DOHH2 (cell line): ENCODE measurements at regions not wholly inside any gene's neighbourhood (a gene's known extent, or its start where the extent isn't known, plus 50 kb on each side); places are given as distances from the start of the nearest gene placed in this dataset.

Experiments used
- H3F3A ChIP-seq: fragments of 200-600 bp; sonication (generic), shearing (Covaris generic); 2 replicates; pipeline ENCODE4 v1.6.0; 2016; ENCODE audit warnings: antibody characterized with exemption, mild to moderate bottlenecking; ENCODE audit not compliant: control insufficient read depth, insufficient read depth
- H3K27ac ChIP-seq: fragments of 200-600 bp; sonication (generic); 2 replicates; pipeline ENCODE4 v1.5.1; 2014; ENCODE audit warnings: low read depth, mild to moderate bottlenecking, low read length, moderate library complexity
- H3K27me3 ChIP-seq: fragments of 200-600 bp; sonication (generic); 2 replicates; pipeline ENCODE4 v1.6.1; 2014; ENCODE audit warnings: mild to moderate bottlenecking, low read length, mixed read lengths; ENCODE audit not compliant: control insufficient read depth
- H3K36me3 ChIP-seq: fragments of 200-600 bp; sonication (generic); 2 replicates; pipeline ENCODE4 v1.6.1; 2014; ENCODE audit warnings: mild to moderate bottlenecking, low read length, moderate library complexity, mixed read lengths; ENCODE audit not compliant: control insufficient read depth
- H3K4me1 ChIP-seq: fragments of 200-600 bp; sonication (generic); 2 replicates; pipeline ENCODE4 v1.6.1; 2014; ENCODE audit warnings: mild to moderate bottlenecking, low read length, mixed read lengths; ENCODE audit not compliant: control insufficient read depth
- H3K4me2 ChIP-seq: fragments of 200-600 bp; sonication (generic); 2 replicates; pipeline ENCODE4 v1.6.0; 2014; ENCODE audit warnings: mild to moderate bottlenecking, low read length, moderate library complexity
- H3K4me3 ChIP-seq: fragments of 200-600 bp; sonication (generic); 2 replicates; pipeline ENCODE4 v1.5.1; 2014; ENCODE audit warnings: mild to moderate bottlenecking, low read length, mixed read lengths
- H3K79me2 ChIP-seq: fragments of 200-600 bp; sonication (generic); 2 replicates; pipeline ENCODE4 v1.6.1; 2014; ENCODE audit warnings: mild to moderate bottlenecking, low read length, mixed read lengths; ENCODE audit not compliant: control insufficient read depth
- H3K9me2 ChIP-seq: fragments of 200-600 bp; sonication (generic); replicated peaks from 2 replicates; pipeline ENCODE4 v1.6.1; 2014; ENCODE audit warnings: mild to moderate bottlenecking, low read length, mixed read lengths; ENCODE audit not compliant: control insufficient read depth
- H3K9me3 ChIP-seq: fragments of 200-600 bp; sonication (generic); 2 replicates; pipeline ENCODE4 v1.6.1; 2014; ENCODE audit warnings: antibody characterized with exemption, low read length, mixed read lengths; ENCODE audit not compliant: control insufficient read depth, insufficient read depth
- H4K20me1 ChIP-seq: fragments of 200-600 bp; sonication (generic); 2 replicates; pipeline ENCODE4 v1.6.0; 2014; ENCODE audit warnings: low read depth, mild to moderate bottlenecking, antibody characterized with exemption, low read length, moderate library complexity; ENCODE audit not compliant: control insufficient read depth, insufficient read depth
- CTCF ChIP-seq: fragments of 200-600 bp; sonication (generic); IDR thresholded peaks from one replicate; pipeline ENCODE4 v1.5.1; 2014; ENCODE audit warnings: antibody characterized with exemption, mild to moderate bottlenecking, low read depth, low read length; ENCODE audit not compliant: poor library complexity, severe bottlenecking
- EZH2phosphoT487 ChIP-seq: fragments of 200-600 bp; sonication (generic); IDR thresholded peaks from 2 replicates; pipeline ENCODE4 v1.6.1; 2017; ENCODE audit warnings: borderline replicate concordance, mild to moderate bottlenecking, antibody characterized with exemption, low read length, moderate library complexity, mixed read lengths

DNA sequence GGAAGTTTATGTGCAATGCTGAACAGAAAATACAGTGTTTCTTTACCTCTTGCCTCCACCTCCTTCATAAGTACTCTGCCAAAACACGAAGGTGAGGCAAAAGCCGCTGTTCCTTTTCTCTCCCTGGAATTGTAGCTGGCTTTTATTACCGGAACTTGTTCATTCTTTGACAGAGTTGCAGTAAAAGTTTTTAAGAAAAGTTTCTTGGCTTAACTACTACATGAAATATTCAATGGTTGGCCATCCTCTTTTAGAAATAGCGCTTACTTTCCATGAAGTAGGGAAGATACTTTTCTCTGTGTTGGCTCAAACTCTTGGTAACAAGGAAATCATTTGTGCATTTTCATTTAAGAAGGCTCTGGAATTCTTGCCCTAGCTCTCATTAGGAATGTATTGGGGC, 950.7 kb upstream of the FANCL start:
- H3K4me2 ChIP-seq: no peak overlapping the region
- no peaks in the 10 kb centered on the region for H3K4me1 ChIP-seq
- no peaks in the 10 kb centered on the region for H3K36me3 ChIP-seq
- H3K27me3 ChIP-seq: no peaks in the 10 kb centered on the region; the same call in 1 of the 2 replicates
- no peaks in the 10 kb centered on the region for H4K20me1 ChIP-seq
- H3F3A ChIP-seq: no peaks in the 10 kb centered on the region
- TF ChIP-seq CTCF (no peak), EZH2phosphoT487 (no peak)
- H3K79me2 ChIP-seq: no peaks in the 10 kb centered on the region
- no peak overlapping the region for H3K4me3 ChIP-seq
- H3K9me2 ChIP-seq: no peaks in the 10 kb centered on the region
- no peaks in the 10 kb centered on the region for H3K9me3 ChIP-seq
- no peak overlapping the region for H3K27ac ChIP-seq

GRCh38 chr2:59190518-59190917, 949.4 kb upstream of the FANCL start:
- no peaks in the 10 kb centered on the region for H3K4me1 ChIP-seq

DNA sequence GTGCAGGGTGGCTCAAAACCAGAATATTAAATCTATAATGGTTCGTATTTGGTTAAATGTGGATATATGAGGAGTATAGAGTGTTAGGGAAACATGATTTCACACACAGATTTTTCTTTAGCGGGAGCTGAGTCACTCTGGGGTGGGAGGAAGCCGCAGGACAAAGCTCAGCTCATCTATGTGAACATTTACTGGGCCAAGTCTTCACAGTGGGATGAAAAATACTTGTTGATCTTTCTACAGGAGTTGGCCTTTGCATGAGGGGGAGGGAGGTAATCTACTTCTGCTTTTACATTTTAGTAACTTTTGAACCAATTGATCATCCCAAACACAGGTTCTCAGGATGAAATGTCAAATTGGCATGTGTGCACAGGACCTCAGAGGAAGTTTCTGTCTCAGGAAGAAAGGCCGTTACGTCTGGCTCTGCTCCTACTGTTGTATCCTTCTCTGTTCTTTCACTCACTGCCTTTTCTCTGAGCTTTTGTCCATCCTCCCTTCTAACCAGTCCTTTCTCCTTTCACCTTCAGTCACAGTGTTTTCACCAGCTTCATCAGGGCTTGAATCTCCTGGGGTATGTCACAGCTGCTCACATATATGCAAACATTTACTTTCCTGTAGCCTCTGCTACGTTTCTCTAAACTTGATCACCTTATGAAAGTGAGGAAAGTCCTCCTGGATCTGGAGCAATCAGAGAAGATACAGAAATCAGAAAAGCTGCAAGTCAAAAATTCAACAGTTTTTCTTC, 943.3 kb upstream of the FANCL start:
- no peaks in the 10 kb centered on the region for H3K9me3 ChIP-seq
- H3K4me1 ChIP-seq: no peaks in the 10 kb centered on the region
- H3F3A ChIP-seq: no peaks in the 10 kb centered on the region
- no peak overlapping the region for H3K4me3 ChIP-seq
- no peak overlapping the region for H3K27ac ChIP-seq
- H3K9me2 ChIP-seq: no peaks in the 10 kb centered on the region
- no peaks in the 10 kb centered on the region for H4K20me1 ChIP-seq
- TF ChIP-seq CTCF: no peak
- no peak for TF ChIP-seq EZH2phosphoT487
- no peaks in the 10 kb centered on the region for H3K79me2 ChIP-seq
- H3K27me3 ChIP-seq: no peaks in the 10 kb centered on the region; the same call in 1 of the 2 replicates
- H3K4me2 ChIP-seq: no peak overlapping the region
- no peaks in the 10 kb centered on the region for H3K36me3 ChIP-seq

More at GRCh38 chr2:59190518-59190917, 949.4 kb upstream of the FANCL start:
- H3K79me2 ChIP-seq: no peaks in the 10 kb centered on the region
- no peaks in the 10 kb centered on the region for H3F3A ChIP-seq
- H3K9me3 ChIP-seq: no peaks in the 10 kb centered on the region
- no peaks in the 10 kb centered on the region; the same call in 1 of the 2 replicates for H3K27me3 ChIP-seq
- no peak overlapping the region for H3K27ac ChIP-seq
- no peaks in the 10 kb centered on the region for H3K36me3 ChIP-seq
- TF ChIP-seq EZH2phosphoT487 (no peak), CTCF (no peak)
- no peaks in the 10 kb centered on the region for H4K20me1 ChIP-seq
- no peaks in the 10 kb centered on the region for H3K9me2 ChIP-seq
- H3K4me3 ChIP-seq: no peak overlapping the region
- H3K4me2 ChIP-seq: no peak overlapping the region
